NCI-H1930 (cell line): ENCODE measurements at regions not wholly inside any gene's neighbourhood (a gene's known extent, or its start where the extent isn't known, plus 50 kb on each side); places are given as distances from the start of the nearest gene placed in this dataset.
"Not testable (repeated sequence)": the region's sequence is repeated elsewhere in the genome, so short reads cannot be mapped to it uniquely, and the experiment has no call there.

ENCODE experiments used
- DNase-seq, 2 experiments: peaks; one replicate each; lab custom pipeline; 2025; lab: John Stamatoyannopoulos, UW

DNA sequence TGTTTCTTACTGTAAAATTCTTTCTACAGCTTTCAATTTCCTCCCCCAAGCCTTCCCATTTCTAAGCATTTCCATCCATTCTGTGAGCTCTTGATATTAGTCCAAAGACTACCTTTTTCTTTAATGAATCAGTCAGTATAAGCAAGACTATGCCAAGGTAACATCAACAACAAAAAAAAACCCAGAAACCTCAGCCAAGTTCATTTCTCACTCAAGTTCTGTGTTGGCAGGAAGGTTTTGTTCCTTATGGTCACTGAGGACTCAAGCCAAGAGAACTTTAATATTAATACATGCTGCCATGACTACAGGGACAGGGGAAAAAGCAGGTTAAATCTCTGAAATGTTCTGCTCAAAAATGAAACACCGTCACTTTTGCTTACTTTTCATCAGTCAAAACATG lies 621.2 kb upstream of the NRP1 start:
- DNase-seq, result no peak

DNA sequence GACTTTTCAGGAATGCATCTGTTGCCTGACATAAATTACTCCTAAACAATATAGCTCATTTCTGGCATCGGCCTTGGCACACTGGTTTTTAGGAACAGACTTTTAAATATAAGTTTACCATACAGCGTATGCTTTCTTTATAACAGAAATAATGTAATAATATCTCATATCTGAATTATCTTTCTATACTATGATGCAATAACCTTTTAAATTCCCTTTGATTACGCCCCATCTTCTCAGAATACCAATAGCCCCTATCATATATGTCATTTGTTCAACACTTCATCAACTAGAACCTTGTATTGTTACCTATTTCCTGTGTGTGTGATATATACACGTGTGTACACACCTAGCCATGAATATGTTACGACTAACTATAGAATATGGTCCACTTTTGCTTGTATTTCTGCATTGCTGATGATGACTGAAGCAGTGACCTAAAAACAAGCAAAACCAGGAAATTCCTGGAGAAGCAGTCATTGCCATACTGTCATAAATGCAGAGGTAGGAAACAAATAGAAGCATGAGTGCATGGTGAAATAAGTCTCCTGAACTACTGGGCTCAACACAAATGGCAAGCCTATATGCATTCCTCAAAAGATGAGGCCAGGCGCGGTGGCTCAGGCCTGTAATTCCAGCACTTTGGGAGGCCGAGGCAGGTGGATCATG lies 618.4 kb upstream of the NRP1 start:
- DNase-seq, result no peak

DNA sequence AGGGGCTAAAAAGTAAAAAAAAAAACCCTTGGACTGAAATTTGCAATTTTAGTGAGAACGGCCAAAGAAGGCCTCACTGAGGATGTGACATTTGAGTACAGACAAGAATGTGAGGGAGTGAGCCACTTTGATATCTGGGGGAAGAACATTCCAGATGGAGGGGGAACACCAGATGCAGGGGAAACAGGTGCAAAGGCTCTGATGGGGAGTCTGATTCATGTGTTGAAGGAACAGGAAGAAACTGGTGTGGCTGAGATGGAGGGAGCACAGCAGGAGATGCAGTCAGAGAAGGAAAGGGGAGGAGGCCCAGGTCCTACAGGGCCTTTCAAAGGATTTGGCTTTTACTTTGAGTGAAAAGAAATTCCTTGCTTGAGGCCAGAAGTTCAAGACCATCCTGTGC lies 615.7 kb upstream of the NRP1 start:
- DNase-seq, result no peak

DNA sequence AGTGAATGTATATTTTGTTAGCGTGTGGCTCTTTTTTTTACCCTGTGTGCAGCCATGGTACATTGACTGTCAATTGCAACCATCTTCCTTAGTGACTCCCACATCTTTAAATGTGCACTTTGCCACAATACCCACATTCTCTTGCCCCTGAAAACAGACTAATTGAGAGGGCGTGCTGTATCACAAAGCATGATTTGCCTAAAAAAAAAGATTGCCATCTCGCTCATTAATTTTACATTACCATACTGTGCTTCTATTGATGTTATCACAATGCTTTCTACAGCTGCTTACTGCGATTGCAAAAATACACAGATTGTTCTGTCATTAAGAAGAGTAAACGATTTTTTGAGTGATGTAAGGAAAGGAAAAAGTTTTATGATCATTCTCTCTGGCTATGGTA lies 613.1 kb upstream of the NRP1 start:
- DNase-seq, result no peak

DNA sequence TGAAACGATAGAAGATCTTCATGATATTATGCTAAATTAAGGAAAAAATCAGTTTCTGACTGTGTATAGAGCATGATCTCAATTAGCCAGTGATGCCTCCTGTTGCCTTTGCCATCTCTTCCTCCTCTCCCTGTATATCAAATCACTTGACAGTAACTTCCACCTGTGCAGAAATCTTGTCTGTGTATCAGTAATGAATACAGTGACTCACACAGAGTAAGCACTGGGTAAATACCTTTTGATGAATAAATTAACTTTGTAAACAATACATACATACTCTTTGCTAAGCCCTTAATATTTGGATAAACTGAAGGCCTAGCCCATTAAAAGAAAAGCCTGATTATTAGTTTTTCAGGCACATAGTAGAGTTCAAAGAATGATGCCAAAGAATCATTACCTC lies 610.6 kb upstream of the NRP1 start:
- no peak for DNase-seq

DNA sequence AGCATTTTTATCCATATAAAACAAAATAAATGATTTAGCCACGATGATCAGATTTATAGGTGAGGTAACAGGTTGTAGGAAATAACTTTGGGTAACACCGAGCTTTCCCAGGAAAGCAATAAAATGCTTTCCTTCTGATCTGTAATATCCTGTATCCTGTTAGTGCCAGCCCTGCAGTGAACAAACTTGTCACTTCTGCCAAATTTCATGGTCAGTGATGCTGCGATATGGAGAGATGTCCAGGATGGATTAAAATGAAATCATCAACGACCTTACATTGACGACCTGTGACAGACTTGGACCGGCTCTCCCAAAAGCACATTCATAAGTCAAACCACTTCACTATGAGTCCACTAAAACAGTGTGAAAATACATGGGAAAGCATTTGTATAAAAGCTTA lies 608.0 kb upstream of the NRP1 start:
- DNase-seq, result no peak

DNA sequence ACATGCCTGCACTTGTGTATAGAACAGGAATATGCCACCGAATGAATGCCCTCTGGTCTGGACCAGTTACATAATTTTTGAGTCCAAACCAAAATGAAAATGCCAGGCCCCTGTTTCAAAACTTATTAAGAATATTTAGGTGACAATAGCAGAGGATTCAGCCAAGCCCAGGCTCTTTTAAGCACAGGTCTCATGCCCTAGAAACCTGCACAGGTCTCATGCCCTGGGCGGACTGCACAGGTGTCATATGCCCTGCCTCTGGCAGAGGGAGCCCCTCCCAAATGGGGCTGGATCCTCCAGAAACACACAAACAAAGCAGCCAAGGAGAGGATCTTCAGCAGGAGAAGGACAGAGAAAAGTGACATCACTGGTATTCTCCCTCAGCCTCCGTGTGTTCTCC lies 605.4 kb upstream of the NRP1 start:
- DNase-seq, result no peak

DNA sequence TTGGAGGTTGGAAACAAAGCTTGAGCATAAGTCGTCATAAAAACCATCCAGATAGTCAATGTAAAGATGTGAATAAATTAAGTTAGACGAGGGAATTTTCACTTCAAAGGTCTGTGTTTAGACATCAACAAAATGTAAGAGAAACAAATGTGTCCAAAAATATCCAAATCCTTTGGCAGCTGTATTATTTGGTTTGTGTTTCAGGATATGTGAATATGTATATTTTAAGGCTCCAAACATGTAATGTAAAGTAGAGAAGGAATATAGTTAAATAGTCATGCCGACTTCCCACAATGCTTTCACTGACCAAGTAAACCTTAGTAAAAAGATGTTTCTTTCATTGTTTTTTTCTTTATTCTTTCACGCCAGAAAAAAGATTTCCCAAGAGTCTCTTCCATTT lies 604.9 kb upstream of the NRP1 start:
- no peak for DNase-seq

DNA sequence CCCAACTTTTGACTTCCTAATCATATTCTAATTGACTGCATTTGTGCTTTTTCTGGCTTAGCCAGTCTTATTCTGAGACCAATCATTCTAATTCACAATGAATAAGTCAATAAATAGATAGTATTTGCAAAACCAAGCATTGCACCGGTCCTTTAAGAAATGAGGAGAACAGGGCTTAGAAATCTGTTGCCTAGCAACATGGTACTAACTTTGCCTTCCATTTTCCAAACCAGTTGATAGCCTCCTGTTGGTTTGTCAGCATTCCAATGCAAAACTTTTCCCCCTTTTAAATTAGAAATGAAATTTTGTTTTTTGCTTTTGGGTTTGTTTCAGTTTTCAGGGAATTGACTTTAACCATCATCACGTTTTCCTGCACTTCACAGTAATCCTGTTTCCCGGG lies 603.5 kb upstream of the NRP1 start:
- DNase-seq, result no peak

DNA sequence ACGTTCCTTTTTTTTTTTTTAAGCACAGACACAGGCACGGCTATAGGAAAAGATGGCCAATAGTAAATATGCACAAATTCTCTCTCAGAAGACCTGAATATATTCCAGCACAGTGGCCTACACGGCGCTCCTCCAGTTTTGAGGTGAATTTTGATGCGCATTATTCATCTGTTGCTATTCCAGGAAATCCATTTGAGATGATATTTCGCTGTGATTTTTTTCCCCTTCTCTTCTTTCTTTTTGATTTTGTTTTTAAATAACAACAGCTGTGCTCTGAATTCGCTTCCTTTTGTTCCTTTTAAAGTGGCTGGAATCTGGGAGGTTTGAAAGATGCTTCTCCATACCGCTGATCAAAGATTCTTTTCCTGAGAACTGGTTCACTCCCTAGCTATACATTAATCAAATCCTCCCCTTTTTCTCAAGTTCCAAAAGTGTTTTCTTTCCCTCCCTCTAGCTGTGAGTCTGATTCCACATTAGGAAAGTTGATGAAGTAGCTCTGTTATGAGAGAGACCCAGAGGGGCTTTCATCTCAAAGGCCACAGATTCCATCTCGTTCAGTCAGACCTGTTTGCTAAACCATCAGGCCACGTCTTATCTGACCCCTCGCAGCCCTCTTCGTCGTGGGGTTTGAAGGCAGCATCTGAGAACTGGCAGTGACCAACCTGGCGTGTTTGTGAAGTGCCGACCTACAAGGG lies 602.7 kb upstream of the NRP1 start:
- DNase-seq, result no peak

DNA sequence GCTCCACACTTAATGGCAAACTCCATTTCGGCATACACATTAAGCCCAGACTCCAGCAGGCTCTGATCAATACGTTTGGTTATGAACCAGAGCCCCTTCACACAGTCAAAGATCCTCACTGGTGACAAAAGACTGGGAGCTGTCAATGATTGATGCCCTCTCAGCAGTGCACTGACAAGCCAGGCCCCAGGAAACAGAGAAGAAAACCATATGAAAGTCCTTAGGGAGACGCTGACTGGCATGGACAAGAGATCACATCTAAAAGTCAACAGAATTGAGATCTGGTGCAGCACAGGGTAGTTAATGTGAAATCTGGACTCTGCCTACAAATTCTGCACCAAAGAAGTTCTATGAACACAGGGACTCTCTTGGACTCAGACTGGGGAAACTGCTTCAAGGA lies 600.9 kb upstream of the NRP1 start:
- no peak for DNase-seq

DNA sequence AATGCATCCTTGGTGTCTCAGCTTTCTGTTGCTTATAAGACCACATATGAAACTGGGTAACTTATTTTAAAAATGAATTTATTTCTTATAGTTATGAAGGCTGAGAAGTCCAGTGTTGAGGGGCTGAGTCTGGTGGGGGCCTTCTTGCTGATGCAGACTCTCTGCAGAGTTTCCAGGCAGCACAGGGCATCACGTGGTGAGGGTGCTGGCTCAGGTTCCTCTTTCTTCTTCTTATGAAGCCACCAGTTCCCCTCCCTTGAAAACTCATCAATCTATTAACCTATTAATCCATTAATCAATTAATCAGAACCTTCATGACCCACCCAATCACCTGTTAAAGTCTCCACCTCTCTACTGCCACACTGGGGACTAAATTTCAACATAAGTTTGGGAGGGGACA lies 595.6 kb upstream of the NRP1 start:
- no peak for DNase-seq

DNA sequence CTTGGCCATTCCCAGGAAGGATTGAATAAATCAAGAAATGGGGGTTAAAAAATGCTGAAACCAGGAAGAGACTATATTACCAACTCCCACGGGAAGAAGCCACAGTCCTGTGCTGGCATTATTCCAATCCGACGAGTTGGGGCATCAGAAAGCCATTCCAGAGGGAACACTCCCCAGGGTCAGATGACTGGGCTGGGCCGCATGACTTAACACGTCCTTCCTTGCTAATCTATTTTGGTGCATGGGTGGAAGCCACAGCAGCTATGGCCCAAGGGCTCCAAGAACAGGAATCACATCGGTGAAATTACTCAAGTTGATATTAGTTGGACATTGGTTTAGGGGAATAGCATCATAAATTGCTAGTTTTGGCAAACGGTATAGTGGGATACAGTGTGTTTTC lies 592.9 kb upstream of the NRP1 start:
- DNase-seq, result no peak

DNA sequence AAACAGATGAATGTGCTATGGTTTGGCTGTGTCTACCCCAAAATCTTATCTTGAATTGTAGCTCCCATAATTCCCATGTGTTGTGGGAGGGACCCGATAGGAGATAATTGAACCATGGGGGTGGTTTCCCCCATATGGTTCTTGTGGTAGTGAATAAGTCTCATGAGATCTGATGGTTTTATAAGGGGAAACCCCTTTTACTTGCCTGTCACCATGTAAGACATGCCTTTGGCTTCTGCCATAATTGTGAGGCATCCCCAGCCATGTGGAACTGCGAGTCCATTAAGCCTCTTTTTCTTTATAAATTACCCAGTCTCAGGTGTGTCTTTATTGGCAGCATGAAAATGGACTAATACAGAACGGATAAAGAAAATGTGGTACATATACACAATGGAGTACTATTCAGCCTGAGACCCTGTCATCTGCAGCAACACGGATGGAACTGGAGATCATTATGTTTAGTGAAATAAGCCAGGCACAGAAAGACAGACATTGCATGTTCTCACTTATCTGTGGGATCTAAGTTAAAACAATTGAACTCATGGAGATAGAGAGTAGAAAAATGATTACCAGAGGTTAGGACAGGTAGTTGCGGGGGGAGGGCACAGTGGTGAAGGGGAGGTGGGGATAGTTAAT lies 587.6 kb upstream of the NRP1 start:
- DNase-seq, result no peak

DNA sequence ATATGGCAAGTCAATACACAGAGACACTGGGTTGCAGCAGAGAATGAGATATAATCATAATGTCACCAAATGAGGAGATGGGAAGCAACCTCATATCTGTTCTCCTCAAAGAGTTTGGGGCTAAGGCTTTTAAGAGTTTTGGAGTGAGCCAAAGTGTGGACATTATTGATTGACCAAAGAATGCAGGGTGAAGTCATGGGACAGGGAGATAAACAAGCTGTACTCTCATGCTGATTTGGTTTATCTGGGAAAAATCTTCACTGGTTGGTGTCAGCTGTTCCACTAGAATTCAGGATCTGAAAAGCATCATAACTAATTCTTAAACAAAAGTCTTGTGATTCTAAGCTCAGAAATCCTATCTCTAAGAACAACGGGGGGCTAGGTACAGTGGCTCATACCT lies 585.9 kb upstream of the NRP1 start:
- DNase-seq, result no peak

DNA sequence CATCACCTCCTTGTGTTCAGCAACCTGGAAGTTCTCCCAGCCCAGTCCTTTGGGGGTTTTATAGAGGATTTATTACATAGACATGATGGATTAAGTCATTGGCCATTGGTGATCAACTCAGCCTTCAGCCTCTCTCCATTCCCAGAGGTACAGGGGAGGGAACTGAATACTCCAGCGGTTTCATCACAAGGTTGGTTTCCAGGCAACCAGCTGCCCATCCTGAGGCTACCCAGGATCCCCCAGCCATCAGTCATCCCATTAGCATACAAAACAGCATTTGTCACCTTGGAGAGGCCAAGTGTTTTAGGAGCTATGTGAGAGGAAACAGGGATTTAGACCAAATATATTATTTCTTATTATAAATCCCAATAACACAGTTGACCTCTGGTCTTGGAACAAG lies 584.8 kb upstream of the NRP1 start:
- DNase-seq, result no peak

DNA sequence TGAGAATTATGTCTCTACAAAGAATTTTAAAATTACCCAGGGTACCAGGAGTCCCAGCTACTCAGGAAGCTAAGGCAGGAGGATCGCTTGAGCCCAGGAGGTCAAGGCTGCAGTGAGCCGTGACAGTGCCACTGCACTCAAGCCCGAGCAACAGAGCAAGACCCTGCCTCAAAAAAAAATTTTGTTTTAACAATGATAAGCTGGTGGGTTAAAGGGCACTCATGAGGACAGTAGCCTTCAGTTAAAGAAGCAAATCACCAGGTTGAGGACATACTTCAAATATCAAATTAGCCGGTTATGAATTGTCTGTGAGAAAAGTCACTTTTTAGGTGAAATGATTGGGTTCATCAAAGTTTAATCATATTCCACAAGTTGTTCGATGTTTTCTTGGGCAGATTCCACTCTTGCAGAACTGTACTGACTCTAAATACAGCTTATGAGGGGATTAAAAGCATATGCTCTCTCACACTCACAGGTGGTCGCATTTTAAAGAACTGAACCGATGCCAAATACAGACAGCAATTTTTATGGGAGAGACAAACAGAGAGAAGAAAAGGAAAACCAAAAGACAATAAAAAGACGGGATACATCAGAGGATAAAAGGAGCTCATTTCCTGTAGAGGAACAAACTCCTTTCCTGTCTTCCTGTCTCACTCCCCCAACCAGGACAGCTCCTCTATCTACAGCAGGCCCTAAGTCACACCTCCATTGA lies 582.8 kb upstream of the NRP1 start:
- DNase-seq, result no peak

DNA sequence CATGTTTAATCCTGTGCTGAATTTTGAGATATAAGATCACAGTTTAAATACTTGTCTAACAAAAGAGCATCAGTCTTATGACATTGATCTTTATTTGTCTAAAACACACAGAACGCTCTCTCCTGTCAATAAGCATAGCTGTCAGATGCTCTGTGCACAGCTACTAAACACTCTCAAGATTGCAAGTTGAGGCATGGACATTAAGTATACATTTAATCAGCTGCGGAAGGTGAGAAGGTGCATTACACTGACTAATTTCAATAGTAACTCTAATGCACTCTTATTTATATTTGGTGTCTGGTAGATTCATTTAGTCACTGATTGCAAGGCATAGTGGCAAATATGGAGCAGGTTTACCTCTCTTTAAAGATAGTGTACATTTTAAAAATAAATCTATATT lies 580.3 kb upstream of the NRP1 start:
- DNase-seq, result no peak

DNA sequence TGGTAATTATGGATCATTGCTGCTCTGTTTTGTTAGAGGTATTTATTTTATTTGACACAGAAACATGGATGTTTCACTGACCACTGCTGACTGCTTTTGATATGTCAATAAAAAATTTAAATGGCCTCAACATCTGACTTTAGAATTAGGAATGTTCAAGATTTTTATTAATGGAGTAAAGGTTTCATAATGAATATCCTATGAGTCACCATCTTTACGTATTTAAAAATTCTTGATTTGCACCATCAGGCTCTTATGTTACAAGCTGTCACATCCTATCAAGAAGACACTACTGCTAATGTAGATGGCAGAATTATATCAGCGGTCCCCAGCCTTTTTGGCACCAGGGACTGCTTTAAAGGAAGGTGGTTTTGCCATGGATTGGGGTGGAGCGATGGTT lies 578.7 kb upstream of the NRP1 start:
- DNase-seq, result no peak

DNA sequence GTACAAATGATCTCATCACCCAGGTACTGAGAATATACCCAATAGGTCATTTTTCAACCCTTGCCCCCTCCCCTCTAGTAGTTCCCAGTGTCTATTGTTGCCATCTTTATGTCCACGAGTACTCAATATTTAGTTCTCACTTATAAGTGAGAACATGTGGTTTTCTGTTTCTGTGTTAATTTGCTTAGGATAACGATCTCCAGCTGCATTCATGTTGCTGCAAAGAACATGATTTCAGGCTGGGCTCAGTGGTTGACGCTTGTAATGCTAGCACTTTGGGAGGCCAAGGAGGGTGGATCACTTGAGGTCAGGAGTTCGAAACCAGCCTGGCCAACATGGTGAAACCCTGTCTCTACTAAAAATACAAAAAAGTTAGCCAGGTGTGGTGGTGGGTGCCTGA lies 575.0 kb upstream of the NRP1 start:
- not testable (repeated sequence) for DNase-seq

DNA sequence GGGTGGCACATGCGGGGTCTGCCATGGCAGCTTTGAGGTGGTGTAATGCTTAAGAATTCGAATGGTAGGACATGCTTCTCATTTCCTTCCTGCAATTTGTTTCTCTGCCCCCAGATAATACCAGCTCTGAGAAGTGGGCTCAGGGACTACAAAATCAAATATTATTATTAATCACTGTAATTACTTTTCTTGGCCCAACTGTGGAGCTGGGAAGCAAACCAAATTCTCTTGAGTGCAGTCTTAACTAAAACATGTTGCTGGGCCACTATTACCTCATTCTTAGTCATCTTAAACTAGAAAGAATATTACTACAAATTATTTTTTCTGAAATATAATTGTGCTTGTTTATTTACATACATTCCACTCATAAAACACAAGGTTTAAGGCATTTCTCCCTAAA lies 566.7 kb upstream of the NRP1 start:
- no peak for DNase-seq

DNA sequence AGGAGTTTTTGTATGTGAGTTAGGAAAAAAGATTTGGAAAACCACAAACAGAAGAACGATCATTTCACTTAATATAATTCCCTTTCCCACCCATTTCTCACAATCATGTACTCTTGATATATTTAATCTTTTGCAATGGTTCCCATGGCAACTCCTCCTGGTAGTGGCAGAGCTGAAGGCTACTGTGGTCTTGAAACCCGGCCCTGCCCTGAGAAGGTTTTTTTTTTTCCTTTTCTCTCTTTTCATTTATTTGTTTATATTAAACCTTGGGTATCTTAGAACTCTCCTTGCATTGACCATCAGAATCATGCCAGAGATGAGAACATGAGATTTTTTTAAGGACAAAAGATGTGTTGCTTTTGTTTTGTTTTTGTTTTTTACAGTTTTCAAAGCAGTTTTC lies 566.1 kb upstream of the NRP1 start:
- no peak for DNase-seq
